ENCODE measurements at regions not wholly inside any gene's neighbourhood (a gene's known extent, or its start where the extent isn't known, plus 50 kb on each side); places are given as distances from the start of the nearest gene placed in this dataset.
"Not testable (repeated sequence)": the region's sequence is repeated elsewhere in the genome, so short reads cannot be mapped to it uniquely, and the experiment has no call there.

DNA sequence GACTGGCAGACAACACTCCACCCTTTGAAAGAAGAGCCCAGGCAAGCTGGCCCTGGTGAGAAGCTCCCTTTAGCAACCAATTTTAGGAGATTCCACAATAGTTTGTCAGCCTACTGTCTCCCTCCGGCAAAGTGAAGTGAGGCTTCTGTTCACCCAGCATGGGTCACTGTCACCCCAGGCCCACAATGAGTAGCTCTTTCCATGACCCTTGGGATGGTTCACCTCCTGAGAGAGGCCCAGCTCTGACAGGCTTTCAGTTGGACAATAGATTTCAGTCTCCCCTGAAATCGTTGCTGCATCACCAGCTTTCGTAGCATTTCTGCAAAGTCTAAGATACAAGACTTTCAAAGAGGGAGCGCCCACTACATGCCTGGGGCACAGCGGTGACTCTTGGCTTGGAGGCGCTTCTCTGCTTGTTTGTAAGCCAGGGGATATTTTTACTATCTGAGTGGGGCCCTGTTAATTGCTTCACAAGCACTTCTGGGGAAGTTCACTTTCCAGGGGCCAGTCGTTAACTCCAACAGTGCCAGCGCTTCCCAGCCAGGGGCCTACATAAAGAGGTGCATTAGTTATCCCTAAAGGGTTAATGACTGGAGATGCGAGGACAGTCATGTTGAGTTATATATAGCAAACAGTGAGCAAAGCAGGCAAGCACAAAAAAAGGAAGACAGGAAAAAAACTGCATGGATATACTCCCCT is 255.7 kb downstream of the BCL2L11 start:
- TF ChIP-seq, protein P1, sequence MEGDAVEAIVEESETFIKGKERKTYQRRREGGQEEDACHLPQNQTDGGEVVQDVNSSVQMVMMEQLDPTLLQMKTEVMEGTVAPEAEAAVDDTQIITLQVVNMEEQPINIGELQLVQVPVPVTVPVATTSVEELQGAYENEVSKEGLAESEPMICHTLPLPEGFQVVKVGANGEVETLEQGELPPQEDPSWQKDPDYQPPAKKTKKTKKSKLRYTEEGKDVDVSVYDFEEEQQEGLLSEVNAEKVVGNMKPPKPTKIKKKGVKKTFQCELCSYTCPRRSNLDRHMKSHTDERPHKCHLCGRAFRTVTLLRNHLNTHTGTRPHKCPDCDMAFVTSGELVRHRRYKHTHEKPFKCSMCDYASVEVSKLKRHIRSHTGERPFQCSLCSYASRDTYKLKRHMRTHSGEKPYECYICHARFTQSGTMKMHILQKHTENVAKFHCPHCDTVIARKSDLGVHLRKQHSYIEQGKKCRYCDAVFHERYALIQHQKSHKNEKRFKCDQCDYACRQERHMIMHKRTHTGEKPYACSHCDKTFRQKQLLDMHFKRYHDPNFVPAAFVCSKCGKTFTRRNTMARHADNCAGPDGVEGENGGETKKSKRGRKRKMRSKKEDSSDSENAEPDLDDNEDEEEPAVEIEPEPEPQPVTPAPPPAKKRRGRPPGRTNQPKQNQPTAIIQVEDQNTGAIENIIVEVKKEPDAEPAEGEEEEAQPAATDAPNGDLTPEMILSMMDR (IDR thresholded peaks at IDR 0.05) = not testable (repeated sequence)
- TF ChIP-seq POLR2A (IDR thresholded peaks at IDR 0.05) = not testable (repeated sequence)

Data from esophagus squamous epithelium (tissue), 4 donors.